K562 (cell line): ENCODE measurements at regions not wholly inside any gene's neighbourhood (a gene's known extent, or its start where the extent isn't known, plus 50 kb on each side); places are given as distances from the start of the nearest gene placed in this dataset.
A peak's percentile ranks its signal among the peaks of the same experiment; 100 is the strongest.

Experiments
- ATAC-seq: fragments of 200-7000 bp; cut with Tn5 transposase; 3 replicates; pipeline ENCODE4 v1.9.1; 2020; ENCODE audit warnings: moderate library complexity
- BruUV-seq: library from RNA; stranded (reverse); fragments of 400-500 nt; replicated peaks from 2 replicates; lab custom pipeline; 2021; lab: Mats Ljungman, UMichigan
- CTCF ChIA-PET: fragments of 300-600 bp; formaldehyde crosslinking; extraction: SDS; loops from one replicate; lab custom pipeline; 2021; ENCODE audit warnings: low intra/inter-chr PET ratio; lab: Yijun Ruan, JAX
- POLR2A ChIA-PET: fragments of 300-600, 350-650 bp; sonication (Branson Sonifier 250); formaldehyde crosslinking; extraction: SDS; loops from one replicate; lab custom pipeline; 2021; ENCODE audit warnings: antibody characterized with exemption, inconsistent platforms; lab: Yijun Ruan, JAX
- DNase-seq, 4 experiments: peaks; one replicate each; pipeline versions ENCODE4 v3.0.0 to v3.0.0-alpha.2; 2011 to 2018; ENCODE audit warnings: low spot score in 3 of 4, mixed read lengths in 3 of 4; ENCODE audit errors: extremely low read depth in 1 of 4
- FAIRE-seq: peaks from 2 replicates; lab custom pipeline; 2011; peaks lifted over from hg19 to GRCh38; lab: Jason Lieb, UNC
- H2AFZ ChIP-seq: 2 replicates; pipeline ENCODE4 v1.6.0; 2011; ENCODE audit warnings: low read depth, low read length, control low read depth, inconsistent platforms
- H3K27ac ChIP-seq: fragments of 200-600 bp; 3 replicates; pipeline ENCODE4 v1.8.0; 2011; ENCODE audit warnings: low read depth, mild to moderate bottlenecking, control low read depth, inconsistent platforms, low read length, moderate library complexity, mixed read lengths; ENCODE audit errors: extremely low read depth
- H3K27me3 ChIP-seq, 2 experiments: fragments of 300-600 bp in 1 of 2; 2 replicates in 1 of 2; 3 replicates in 1 of 2; pipeline versions ENCODE4 v1.6.0 to v1.8.0; 2011; ENCODE audit warnings: inconsistent platforms in 2 of 2, low read length in 2 of 2, mild to moderate bottlenecking in 1 of 2, mixed read lengths in 1 of 2, moderate library complexity in 1 of 2; ENCODE audit not compliant: control insufficient read depth in 2 of 2, insufficient read depth in 2 of 2
- H3K36me3 ChIP-seq: fragments of 300-600 bp; 3 replicates; pipeline ENCODE4 v1.8.0; 2011; ENCODE audit warnings: mild to moderate bottlenecking, low read length, inconsistent platforms; ENCODE audit not compliant: control insufficient read depth, insufficient read depth
- H3K4me1 ChIP-seq, 2 experiments: fragments of 200-600 bp in 1 of 2; replicated peaks in 1 of 2; 2 replicates in 1 of 2; 3 replicates in 1 of 2; pipeline versions ENCODE4 v1.5.1 to v1.8.0; 2011; ENCODE audit warnings: inconsistent platforms in 2 of 2, low read length in 2 of 2, mild to moderate bottlenecking in 1 of 2, mixed read lengths in 1 of 2, moderate library complexity in 1 of 2; ENCODE audit not compliant: control insufficient read depth in 2 of 2, insufficient read depth in 2 of 2
- H3K4me2 ChIP-seq: 2 replicates; pipeline ENCODE4 v1.6.1; 2011; ENCODE audit warnings: low read length, control low read depth, inconsistent platforms, mixed read lengths; ENCODE audit not compliant: insufficient read depth
- H3K4me3 ChIP-seq: fragments of 200-600 bp; sonication (generic), shearing (Covaris generic); 2 replicates; pipeline ENCODE4 v1.5.1; 2016; ENCODE audit warnings: control low read depth, inconsistent platforms
- H3K79me2 ChIP-seq: fragments of 200-600 bp; 3 replicates; pipeline ENCODE4 v1.8.0; 2011; ENCODE audit warnings: low read length, inconsistent platforms; ENCODE audit not compliant: control insufficient read depth, insufficient read depth
- H3K9ac ChIP-seq, 2 experiments: 2 replicates each; pipeline versions ENCODE4 v1.6.0 to v1.6.1; 2011; ENCODE audit warnings: low read depth in 2 of 2, low read length in 2 of 2, control low read depth in 1 of 2, inconsistent platforms in 1 of 2, mild to moderate bottlenecking in 1 of 2, mixed read lengths in 1 of 2; ENCODE audit not compliant: insufficient read depth in 1 of 2
- H3K9me1 ChIP-seq: one replicate; pipeline ENCODE4 v1.6.0; 2011; ENCODE audit warnings: inconsistent platforms, mild to moderate bottlenecking, low read length, moderate library complexity; ENCODE audit not compliant: control insufficient read depth, insufficient read depth
- H3K9me3 ChIP-seq: replicated peaks from 2 replicates; pipeline ENCODE4 v1.5.1; 2011; ENCODE audit warnings: low read depth, low read length, inconsistent platforms; ENCODE audit not compliant: control insufficient read depth, insufficient read depth
- H4K20me1 ChIP-seq: replicated peaks from 2 replicates; pipeline ENCODE4 v1.6.1; 2011; ENCODE audit warnings: low read length, inconsistent platforms, mixed read lengths; ENCODE audit not compliant: control insufficient read depth, insufficient read depth
- BHLHE40 ChIP-seq: IDR thresholded peaks from 2 replicates; pipeline ENCODE4 v1.6.1; 2011; ENCODE audit warnings: low read length, improper control_type of control experiment
- ILK ChIP-seq: fragments of 450-650 bp; IDR thresholded peaks from 2 replicates; pipeline ENCODE4 v1.6.1; 2016; ENCODE audit warnings: missing genetic modification characterization, low read depth, mild to moderate bottlenecking, missing compliant biosample characterization, moderate library complexity, borderline replicate concordance
- SUPT5H ChIP-seq: fragments of 450-650 bp; IDR thresholded peaks from 2 replicates; pipeline ENCODE4 v1.6.1; 2016
- WGBS: fragments of 100-300 bp; shearing (Covaris generic); methylation state at CpG from one replicate; pipeline ENCODE4 v1.1.6; 2016; ENCODE audit warnings: low coverage, mixed read lengths; ENCODE audit not compliant: insufficient coverage; ENCODE audit errors: missing lambda C conversion rate; 5-methylcytosine and 5-hydroxymethylcytosine counted together
- in situ Hi-C: fragments of 300-500 bp; cut with MboI; formaldehyde crosslinking; loops from 4 replicates; pipeline ENCODE4 v1.15.0; 2018; ENCODE audit warnings: inconsistent platforms, mixed read lengths
- intact Hi-C: fragments of 100-400 bp; cut with micrococcal nuclease; formaldehyde crosslinking; loops from 2 replicates; pipeline ENCODE4 v1.14.2; 2022

DNA sequence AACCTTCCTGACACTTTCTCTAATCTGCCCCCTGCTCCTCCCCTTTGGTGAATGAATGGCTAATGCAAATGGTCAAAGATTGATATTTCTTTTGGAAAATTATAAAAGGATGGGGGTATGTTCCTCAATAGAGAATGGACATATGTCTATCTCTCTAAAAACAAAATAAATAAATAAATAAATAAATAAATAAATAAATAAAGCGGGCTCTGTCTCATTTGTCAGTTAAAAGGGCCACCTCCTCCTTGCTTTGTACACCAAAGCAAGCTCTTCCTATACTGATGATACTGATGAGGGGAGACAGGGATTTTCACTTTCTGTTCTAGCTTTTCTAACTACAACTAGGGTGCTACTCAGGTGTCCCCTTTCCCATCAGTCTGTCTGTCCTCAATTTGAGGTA lies 135.5 kb upstream of the SPACA1 start:
- no peak for TF ChIP-seq ILK (tag)
- H3K9me3 ChIP-seq: no peaks in the 10 kb centered on the region
- no peaks in the 10 kb centered on the region for H4K20me1 ChIP-seq
- no peak overlapping the region for H3K4me2 ChIP-seq
- in situ Hi-C loops (no loop called here), intact Hi-C loops (no loop called here)
- no peaks in the 10 kb centered on the region for H3K36me3 ChIP-seq
- ATAC-seq (no peak), DNase-seq (no peak), FAIRE-seq (no peak)
- H2AFZ ChIP-seq: no peak overlapping the region
- H3K4me3 ChIP-seq: no peak overlapping the region
- 6% methylated on average over 1 of the region's 1 CpG for WGBS
- no TSS peak for BruUV-seq
- H3K27ac ChIP-seq: no peak overlapping the region
- no peaks in the 10 kb centered on the region for H3K79me2 ChIP-seq
- ChIA-PET CTCF (no interaction called here), POLR2A (no interaction called here)
- H3K4me1 ChIP-seq: no peaks in the 10 kb centered on the region
- H3K9me1 ChIP-seq: no peaks in the 10 kb centered on the region
- H3K27me3 ChIP-seq: no peaks in the 10 kb centered on the region; a peak in 2 of 5 replicates
- H3K9ac ChIP-seq: no peak overlapping the region

DNA sequence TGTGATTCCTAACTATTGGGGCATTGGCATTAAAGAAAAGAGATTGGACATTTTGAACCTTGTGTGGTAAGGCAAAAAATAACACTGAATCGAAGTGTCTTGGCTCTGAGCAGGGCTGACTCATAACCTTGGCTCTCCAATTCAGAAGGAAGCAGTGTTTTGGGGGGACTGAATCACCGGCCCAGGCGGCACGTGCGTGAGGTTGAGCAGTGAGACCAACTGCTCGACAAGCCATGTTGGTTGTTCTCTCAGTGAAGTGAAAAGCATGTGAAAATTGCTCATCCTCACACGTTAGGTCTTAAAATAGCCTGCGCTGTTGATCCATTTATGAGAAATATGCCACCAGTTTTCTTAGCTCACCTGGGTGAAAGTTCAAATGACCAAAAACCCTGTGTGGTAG lies 137.8 kb upstream of the SPACA1 start:
- WGBS: 2% methylated on average over 8 of the region's 8 CpGs
- no peak overlapping the region for H3K27ac ChIP-seq

More for the DNA sequence above, 137.8 kb upstream of the SPACA1 start:
- Histone ChIP-seq H3K79me2 (no peaks in the 10 kb centered on the region), H3K4me1 (no peaks in the 10 kb centered on the region), H3K4me2 (no peak overlapping the region), H3K9me1 (no peaks in the 10 kb centered on the region), H3K27me3 (no peaks in the 10 kb centered on the region; a peak in 2 of 5 replicates), H3K36me3 (no peaks in the 10 kb centered on the region), H2AFZ (no peak overlapping the region), H3K4me3 (no peak overlapping the region), H4K20me1 (no peaks in the 10 kb centered on the region), H3K9ac (no peak overlapping the region), H3K9me3 (no peaks in the 10 kb centered on the region)
- BruUV-seq: no TSS peak
- DNase-seq (no peak), FAIRE-seq (no peak), ATAC-seq (no peak)
- CTCF ChIA-PET: no interaction called here
- intact Hi-C loops: no loop called here
- no peak for TF ChIP-seq SUPT5H
- peak; percentile 43; the same call in 1 of the 2 replicates for TF ChIP-seq BHLHE40
- POLR2A ChIA-PET: no interaction called here
- in situ Hi-C loops: no loop called here
